ENCODE measurements at regions not wholly inside any gene's neighbourhood (a gene's known extent, or its start where the extent isn't known, plus 50 kb on each side); places are given as distances from the start of the nearest gene placed in this dataset.

DNA sequence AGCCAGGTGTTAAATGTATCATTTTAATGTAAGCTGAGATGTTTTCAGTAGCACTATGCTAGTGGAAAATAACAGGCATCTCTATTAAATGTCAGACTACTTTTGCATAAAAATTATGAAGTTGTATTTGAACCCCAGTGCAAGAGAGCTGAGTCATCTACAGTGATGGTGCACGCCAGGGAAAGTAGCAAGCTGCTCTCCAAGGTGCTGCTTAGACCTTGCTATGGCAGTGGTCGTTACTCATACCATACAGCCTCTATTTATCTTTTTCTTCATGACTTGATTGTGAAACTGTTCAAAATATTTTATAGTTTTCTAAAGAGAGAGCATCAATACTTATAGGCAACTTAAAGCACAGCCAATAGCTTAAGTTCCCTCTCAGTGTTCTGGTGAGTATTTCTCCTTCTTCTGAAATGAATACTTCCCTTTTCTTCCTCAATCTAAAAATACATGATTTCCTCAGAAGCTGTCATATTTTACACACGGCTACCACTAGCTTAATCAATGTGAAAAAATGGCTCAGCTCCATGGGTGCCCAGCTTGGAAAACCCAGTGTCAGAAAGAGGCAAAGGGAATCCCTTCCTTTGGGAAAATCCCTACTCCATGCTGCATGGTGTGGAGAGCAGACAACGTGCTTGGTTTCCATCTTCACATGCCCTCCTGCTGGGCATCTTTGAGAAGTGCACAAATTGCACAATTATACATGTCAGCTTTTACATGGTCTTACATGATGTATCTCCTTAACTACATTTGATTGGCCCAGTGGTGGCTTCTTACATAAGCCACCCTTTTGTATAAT, 105.6 kb downstream of the ELOVL4 start:
- intact Hi-C loops (cut with micrococcal nuclease; ENCODE audit: unreplicated experiment), result no loop called here
- WGBS (ENCODE audit: low lambda C conversion rate), result 2% methylated on average over 4 of the region's 4 CpGs
- no peaks in the 10 kb centered on the region for H3K79me2 ChIP-seq (ENCODE audit: insufficient read depth, low read length)
- no peak overlapping the region for H3K27ac ChIP-seq (ENCODE audit: extremely low read length, insufficient read depth, low read length)
- no peaks in the 10 kb centered on the region for H3K27me3 ChIP-seq (ENCODE audit: control insufficient read depth in 1 of 2, insufficient read depth in 2 of 2, low read length in 2 of 2)
- no peak overlapping the region for H2AFZ ChIP-seq (ENCODE audit: low read length)
- no peak overlapping the region for H3K9ac ChIP-seq (ENCODE audit: insufficient read depth, low read depth, low read length)
- TF ChIP-seq MIER2 (CRISPR knock-in tag; IDR thresholded peaks at IDR 0.05) (peak; percentile 91), ZNF550 (CRISPR knock-in tag; IDR thresholded peaks at IDR 0.05; ENCODE audit: borderline replicate concordance) (no peak), EHMT2 (IDR thresholded peaks at IDR 0.05; ENCODE audit: borderline replicate concordance, low read depth, low read length) (0 out of 2 replicates have a peak, but pooled peaks have one; percentile 30), REST (IDR thresholded peaks at IDR 0.05; ENCODE audit: borderline replicate concordance in 1 of 2, low read depth in 1 of 2, low read length in 2 of 2) (peak; percentile 42 to 92)
- TF ChIP-seq, protein P1, sequence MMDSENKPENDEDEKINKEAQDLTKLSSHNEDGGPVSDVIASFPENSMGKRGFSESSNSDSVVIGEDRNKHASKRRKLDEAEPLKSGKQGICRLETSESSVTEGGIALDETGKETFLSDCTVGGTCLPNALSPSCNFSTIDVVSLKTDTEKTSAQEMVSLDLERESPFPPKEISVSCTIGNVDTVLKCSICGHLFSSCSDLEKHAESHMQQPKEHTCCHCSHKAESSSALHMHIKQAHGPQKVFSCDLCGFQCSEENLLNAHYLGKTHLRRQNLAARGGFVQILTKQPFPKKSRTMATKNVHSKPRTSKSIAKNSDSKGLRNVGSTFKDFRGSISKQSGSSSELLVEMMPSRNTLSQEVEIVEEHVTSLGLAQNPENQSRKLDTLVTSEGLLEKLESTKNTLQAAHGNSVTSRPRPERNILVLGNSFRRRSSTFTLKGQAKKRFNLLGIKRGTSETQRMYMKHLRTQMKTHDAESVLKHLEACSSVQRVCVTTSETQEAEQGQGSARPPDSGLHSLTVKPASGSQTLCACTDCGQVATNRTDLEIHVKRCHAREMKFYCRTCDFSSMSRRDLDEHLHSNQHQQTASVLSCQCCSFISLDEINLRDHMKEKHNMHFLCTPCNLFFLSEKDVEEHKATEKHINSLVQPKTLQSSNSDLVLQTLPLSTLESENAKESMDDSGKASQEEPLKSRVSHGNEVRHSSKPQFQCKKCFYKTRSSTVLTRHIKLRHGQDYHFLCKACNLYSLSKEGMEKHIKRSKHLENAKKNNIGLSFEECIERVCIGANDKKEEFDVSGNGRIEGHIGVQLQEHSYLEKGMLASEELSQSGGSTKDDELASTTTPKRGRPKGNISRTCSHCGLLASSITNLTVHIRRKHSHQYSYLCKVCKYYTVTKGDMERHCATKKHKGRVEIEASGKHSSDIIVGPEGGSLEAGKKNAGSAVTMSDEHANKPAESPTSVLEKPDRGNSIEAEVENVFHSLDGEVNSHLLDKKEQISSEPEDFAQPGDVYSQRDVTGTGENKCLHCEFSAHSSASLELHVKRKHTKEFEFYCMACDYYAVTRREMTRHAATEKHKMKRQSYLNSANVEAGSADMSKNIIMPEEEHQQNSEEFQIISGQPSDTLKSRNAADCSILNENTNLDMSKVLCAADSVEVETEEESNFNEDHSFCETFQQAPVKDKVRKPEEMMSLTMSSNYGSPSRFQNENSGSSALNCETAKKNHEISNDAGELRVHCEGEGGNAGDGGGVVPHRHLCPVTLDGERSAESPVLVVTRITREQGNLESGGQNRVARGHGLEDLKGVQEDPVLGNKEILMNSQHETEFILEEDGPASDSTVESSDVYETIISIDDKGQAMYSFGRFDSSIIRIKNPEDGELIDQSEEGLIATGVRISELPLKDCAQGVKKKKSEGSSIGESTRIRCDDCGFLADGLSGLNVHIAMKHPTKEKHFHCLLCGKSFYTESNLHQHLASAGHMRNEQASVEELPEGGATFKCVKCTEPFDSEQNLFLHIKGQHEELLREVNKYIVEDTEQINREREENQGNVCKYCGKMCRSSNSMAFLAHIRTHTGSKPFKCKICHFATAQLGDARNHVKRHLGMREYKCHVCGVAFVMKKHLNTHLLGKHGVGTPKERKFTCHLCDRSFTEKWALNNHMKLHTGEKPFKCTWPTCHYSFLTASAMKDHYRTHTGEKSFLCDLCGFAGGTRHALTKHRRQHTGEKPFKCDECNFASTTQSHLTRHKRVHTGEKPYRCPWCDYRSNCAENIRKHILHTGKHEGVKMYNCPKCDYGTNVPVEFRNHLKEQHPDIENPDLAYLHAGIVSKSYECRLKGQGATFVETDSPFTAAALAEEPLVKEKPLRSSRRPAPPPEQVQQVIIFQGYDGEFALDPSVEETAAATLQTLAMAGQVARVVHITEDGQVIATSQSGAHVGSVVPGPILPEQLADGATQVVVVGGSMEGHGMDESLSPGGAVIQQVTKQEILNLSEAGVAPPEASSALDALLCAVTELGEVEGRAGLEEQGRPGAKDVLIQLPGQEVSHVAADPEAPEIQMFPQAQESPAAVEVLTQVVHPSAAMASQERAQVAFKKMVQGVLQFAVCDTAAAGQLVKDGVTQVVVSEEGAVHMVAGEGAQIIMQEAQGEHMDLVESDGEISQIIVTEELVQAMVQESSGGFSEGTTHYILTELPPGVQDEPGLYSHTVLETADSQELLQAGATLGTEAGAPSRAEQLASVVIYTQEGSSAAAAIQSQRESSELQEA (CRISPR knock-in tag; IDR thresholded peaks at IDR 0.05; ENCODE audit: not compliant biosample characterization), result no peak
- H3K4me1 ChIP-seq (ENCODE audit: insufficient read depth, low read length), result no peaks in the 10 kb centered on the region
- H3K4me2 ChIP-seq (ENCODE audit: low read depth, low read length), result no peak overlapping the region
- no peaks in the 10 kb centered on the region for H4K20me1 ChIP-seq (ENCODE audit: insufficient read depth, low read length)
- in situ Hi-C loops (cut with HindIII; ENCODE audit: extremely low pct_ligation_motif_present, low pct_unique_long_range_greater_than_20kb), result no loop called here
- FAIRE-seq (no peak), ATAC-seq (peak; percentile 54; the same call in 2 of the 3 replicates), DNase-seq (ENCODE audit: low spot score) (no peak)
- H3K9me3 ChIP-seq (ENCODE audit: low read length), result no peaks in the 10 kb centered on the region
- ChIA-PET CTCF (ENCODE audit: low intra/inter-chr PET ratio, low total read pairs) (no interaction called here), POLR2A (no interaction called here)
- no peaks in the 10 kb centered on the region for H3K36me3 ChIP-seq (replicated peaks in 1 of 2; ENCODE audit: control insufficient read depth in 1 of 2, insufficient read depth in 2 of 2, low read length in 2 of 2)
- no TSS peak for BruUV-seq (replicated peaks)
- no peak overlapping the region for H3K4me3 ChIP-seq (replicated peaks in 1 of 3; ENCODE audit: insufficient read depth in 1 of 3, low read depth in 2 of 3, low read length in 3 of 3)

Data from HepG2 (cell line).